ENCODE measurements at regions not wholly inside any gene's neighbourhood (a gene's known extent, or its start where the extent isn't known, plus 50 kb on each side); places are given as distances from the start of the nearest gene placed in this dataset.
"Not testable (repeated sequence)": the region's sequence is repeated elsewhere in the genome, so short reads cannot be mapped to it uniquely, and the experiment has no call there.

DNA sequence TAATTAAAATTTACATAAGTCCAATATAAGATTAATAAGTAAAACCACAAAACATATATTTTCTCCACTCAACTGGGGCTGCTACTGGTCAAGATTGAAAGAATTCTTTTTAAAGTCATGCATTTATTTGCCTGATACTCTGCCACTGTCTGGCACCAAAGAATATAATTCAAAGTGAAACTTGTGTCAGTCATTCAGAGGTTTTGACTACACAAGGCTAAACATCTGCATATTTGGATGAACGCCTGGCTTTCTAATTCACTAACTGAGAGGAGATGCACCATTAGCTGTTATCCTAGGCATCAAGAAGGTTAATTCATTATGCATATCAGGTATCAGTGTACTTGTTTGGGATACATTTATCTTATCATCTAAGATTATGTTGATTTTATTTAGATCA, 598.5 kb downstream of the CENPC start:
- no peaks in the 10 kb centered on the region for H3K4me1 ChIP-seq (ENCODE audit: insufficient read depth, insufficient read length)

DNA sequence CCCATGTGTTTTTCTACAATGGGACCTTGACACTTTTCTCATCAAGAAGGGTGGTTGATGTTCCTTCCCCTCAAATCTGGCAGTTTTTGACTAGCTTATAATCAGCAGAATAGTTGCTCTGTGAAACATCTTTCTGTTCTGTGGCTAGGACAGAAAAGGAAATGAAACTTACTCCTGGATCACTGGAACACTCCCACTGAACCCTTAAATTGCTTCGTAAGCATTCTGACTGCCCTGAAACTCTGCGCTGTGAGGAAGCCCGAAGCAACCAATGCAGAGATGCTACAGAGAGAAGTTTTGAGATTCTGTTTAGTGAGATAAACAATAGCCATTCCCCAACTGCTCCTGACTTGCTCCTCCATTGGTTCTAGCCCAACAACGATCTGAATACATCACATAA, 602.2 kb downstream of the CENPC start:
- Histone ChIP-seq H3K27me3 (ENCODE audit: insufficient read depth, insufficient read length) (no peaks in the 10 kb centered on the region), H3K9ac (ENCODE audit: insufficient read length, low read depth) (no peak overlapping the region), H3K4me3 (ENCODE audit: insufficient read length, low read depth) (no peak overlapping the region), H3K9me3 (ENCODE audit: insufficient read depth, low read length) (no peaks in the 10 kb centered on the region), H3K36me3 (ENCODE audit: insufficient read depth, insufficient read length, low read length) (no peaks in the 10 kb centered on the region), H3K4me1 (ENCODE audit: insufficient read depth, insufficient read length) (no peaks in the 10 kb centered on the region)
- TF ChIP-seq YY1 (IDR thresholded peaks at IDR 0.05; ENCODE audit: insufficient read depth, insufficient read length) (no peak), SUZ12 (IDR thresholded peaks at IDR 0.05; ENCODE audit: extremely low read depth, insufficient read depth, insufficient read length) (no peak), ZNF274 (IDR thresholded peaks at IDR 0.05; ENCODE audit: low read depth, low read length) (no peak)
- no peak for DNase-seq (ENCODE audit: low read depth, low spot score)

More for the DNA sequence above, 598.5 kb downstream of the CENPC start:
- H3K27me3 ChIP-seq (ENCODE audit: insufficient read depth, insufficient read length) = no peaks in the 10 kb centered on the region
- no peak for TF ChIP-seq SUZ12 (IDR thresholded peaks at IDR 0.05; ENCODE audit: extremely low read depth, insufficient read depth, insufficient read length)
- no peak for TF ChIP-seq ZNF274 (IDR thresholded peaks at IDR 0.05; ENCODE audit: low read depth, low read length)
- no peak for TF ChIP-seq YY1 (IDR thresholded peaks at IDR 0.05; ENCODE audit: insufficient read depth, insufficient read length)
- no peak overlapping the region for H3K4me3 ChIP-seq (ENCODE audit: insufficient read length, low read depth)
- no peaks in the 10 kb centered on the region for H3K9me3 ChIP-seq (ENCODE audit: insufficient read depth, low read length)
- H3K9ac ChIP-seq (ENCODE audit: insufficient read length, low read depth) = no peak overlapping the region
- DNase-seq (ENCODE audit: low read depth, low spot score) = no peak
- no peaks in the 10 kb centered on the region for H3K36me3 ChIP-seq (ENCODE audit: insufficient read depth, insufficient read length, low read length)

DNA sequence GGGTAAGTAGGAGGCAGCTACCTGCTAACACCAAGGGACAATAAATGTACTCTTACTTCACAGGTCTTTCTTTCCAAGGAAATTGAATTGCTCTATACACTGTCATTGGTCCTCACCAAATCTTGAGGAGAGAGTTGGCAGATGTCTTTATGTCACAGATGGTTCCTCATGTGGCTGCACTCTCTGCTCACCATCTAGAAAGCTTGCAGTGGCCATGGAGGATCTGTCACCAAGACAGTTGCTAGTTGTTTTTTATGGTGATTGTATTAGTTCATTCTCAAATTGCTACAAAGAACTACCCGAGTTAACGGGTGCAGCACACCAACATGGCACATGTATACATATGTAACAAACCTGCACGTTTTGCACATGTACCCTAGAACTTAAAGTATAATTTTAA, 613.3 kb downstream of the CENPC start:
- not testable (repeated sequence) for H3K4me3 ChIP-seq (ENCODE audit: insufficient read length, low read depth); H3K9me3 ChIP-seq (ENCODE audit: insufficient read depth, low read length); H3K36me3 ChIP-seq (ENCODE audit: insufficient read depth, insufficient read length, low read length); DNase-seq (ENCODE audit: low read depth, low spot score); H3K4me1 ChIP-seq (ENCODE audit: insufficient read depth, insufficient read length); H3K9ac ChIP-seq (ENCODE audit: insufficient read length, low read depth); H3K27me3 ChIP-seq (ENCODE audit: insufficient read depth, insufficient read length)

- DNase-seq (ENCODE audit: low read depth, low spot score) = no peak
- TF ChIP-seq SUZ12 (IDR thresholded peaks at IDR 0.05; ENCODE audit: extremely low read depth, insufficient read depth, insufficient read length) (no peak), ZNF274 (IDR thresholded peaks at IDR 0.05; ENCODE audit: low read depth, low read length) (no peak), YY1 (IDR thresholded peaks at IDR 0.05; ENCODE audit: insufficient read depth, insufficient read length) (no peak)
These were observed 615.1 kb downstream of the CENPC start for GRCh38 chr4:66930206-66930605.

DNA sequence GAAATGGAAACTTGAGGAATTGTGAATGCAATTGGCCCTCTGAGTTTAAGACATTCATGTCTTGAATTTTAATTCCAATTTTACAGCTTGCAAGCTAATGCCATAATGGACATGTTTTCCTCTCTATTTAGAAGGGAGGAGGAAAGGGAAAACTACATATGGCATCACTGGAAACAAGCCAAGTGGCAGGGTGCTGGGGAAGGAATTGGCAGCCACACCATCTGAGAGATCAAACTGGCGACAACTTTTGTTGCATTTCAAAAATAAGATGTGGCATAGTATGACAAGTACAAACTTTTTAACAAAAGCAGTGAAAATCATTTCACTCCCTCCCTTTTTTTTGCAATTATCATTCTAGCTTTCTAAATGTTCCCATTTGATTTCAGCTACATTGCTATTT, 615.6 kb downstream of the CENPC start:
- Histone ChIP-seq H3K4me3 (ENCODE audit: insufficient read length, low read depth) (no peak overlapping the region), H3K9me3 (ENCODE audit: insufficient read depth, low read length) (no peaks in the 10 kb centered on the region), H3K9ac (ENCODE audit: insufficient read length, low read depth) (no peak overlapping the region), H3K36me3 (ENCODE audit: insufficient read depth, insufficient read length, low read length) (no peaks in the 10 kb centered on the region), H3K4me1 (ENCODE audit: insufficient read depth, insufficient read length) (no peaks in the 10 kb centered on the region), H3K27me3 (ENCODE audit: insufficient read depth, insufficient read length) (no peaks in the 10 kb centered on the region)
- no peak for TF ChIP-seq ZNF274 (IDR thresholded peaks at IDR 0.05; ENCODE audit: low read depth, low read length)
- TF ChIP-seq YY1 (IDR thresholded peaks at IDR 0.05; ENCODE audit: insufficient read depth, insufficient read length) = no peak
- TF ChIP-seq SUZ12 (IDR thresholded peaks at IDR 0.05; ENCODE audit: extremely low read depth, insufficient read depth, insufficient read length) = no peak
- no peak for DNase-seq (ENCODE audit: low read depth, low spot score)

More at GRCh38 chr4:66930206-66930605, 615.1 kb downstream of the CENPC start:
- Histone ChIP-seq H3K9ac (ENCODE audit: insufficient read length, low read depth) (no peak overlapping the region), H3K4me1 (ENCODE audit: insufficient read depth, insufficient read length) (no peaks in the 10 kb centered on the region), H3K4me3 (ENCODE audit: insufficient read length, low read depth) (no peak overlapping the region), H3K36me3 (ENCODE audit: insufficient read depth, insufficient read length, low read length) (no peaks in the 10 kb centered on the region), H3K27me3 (ENCODE audit: insufficient read depth, insufficient read length) (no peaks in the 10 kb centered on the region), H3K9me3 (ENCODE audit: insufficient read depth, low read length) (no peaks in the 10 kb centered on the region)

DNA sequence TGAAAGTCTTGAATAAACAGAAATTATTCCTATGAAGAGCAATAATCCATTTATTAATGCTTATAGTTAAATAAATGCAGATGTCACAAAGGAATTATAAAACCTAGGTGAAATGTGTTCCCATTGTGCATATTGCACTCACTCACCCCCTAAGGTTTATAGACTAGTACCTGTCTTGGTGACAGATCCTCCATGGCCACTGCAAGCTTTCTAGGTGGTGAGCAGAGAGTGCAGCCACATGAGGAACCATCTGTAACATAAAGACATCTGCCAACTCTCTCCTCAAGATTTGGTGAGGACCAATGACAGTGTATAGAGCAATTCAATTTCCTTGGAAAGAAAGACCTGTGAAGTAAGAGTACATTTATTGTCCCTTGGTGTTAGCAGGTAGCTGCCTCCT, 616.4 kb downstream of the CENPC start:
- not testable (repeated sequence) for DNase-seq (ENCODE audit: low read depth, low spot score); H3K27me3 ChIP-seq (ENCODE audit: insufficient read depth, insufficient read length); H3K4me3 ChIP-seq (ENCODE audit: insufficient read length, low read depth); H3K36me3 ChIP-seq (ENCODE audit: insufficient read depth, insufficient read length, low read length); H3K9me3 ChIP-seq (ENCODE audit: insufficient read depth, low read length); H3K4me1 ChIP-seq (ENCODE audit: insufficient read depth, insufficient read length); H3K9ac ChIP-seq (ENCODE audit: insufficient read length, low read depth)

DNA sequence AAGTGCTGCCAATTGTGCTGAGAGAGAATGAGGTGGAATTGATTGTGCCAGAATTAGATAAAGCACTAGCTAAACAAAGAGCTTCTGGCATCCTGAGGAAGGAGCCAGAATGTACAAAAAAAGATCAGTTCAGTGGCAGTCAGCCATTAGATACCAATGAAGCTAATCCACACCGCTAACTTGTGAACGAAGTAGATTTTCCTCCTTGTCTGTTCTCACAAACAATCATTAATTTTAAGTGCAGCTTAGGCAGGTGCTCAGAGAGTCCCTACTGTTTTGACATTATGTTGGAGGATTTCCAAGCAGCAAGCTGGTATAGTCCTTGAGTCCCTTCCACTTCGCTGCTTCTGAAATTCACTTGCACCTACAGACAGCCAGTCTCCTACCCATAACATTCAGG, 617.4 kb downstream of the CENPC start:
- no peaks in the 10 kb centered on the region for H3K9me3 ChIP-seq (ENCODE audit: insufficient read depth, low read length)
- no peak for DNase-seq (ENCODE audit: low read depth, low spot score)
- TF ChIP-seq YY1 (IDR thresholded peaks at IDR 0.05; ENCODE audit: insufficient read depth, insufficient read length) = no peak
- TF ChIP-seq ZNF274 (IDR thresholded peaks at IDR 0.05; ENCODE audit: low read depth, low read length) = no peak
- TF ChIP-seq SUZ12 (IDR thresholded peaks at IDR 0.05; ENCODE audit: extremely low read depth, insufficient read depth, insufficient read length) = no peak
- H3K9ac ChIP-seq (ENCODE audit: insufficient read length, low read depth) = no peak overlapping the region
- no peaks in the 10 kb centered on the region for H3K4me1 ChIP-seq (ENCODE audit: insufficient read depth, insufficient read length)
- H3K27me3 ChIP-seq (ENCODE audit: insufficient read depth, insufficient read length) = no peaks in the 10 kb centered on the region
- H3K36me3 ChIP-seq (ENCODE audit: insufficient read depth, insufficient read length, low read length) = no peaks in the 10 kb centered on the region
- no peak overlapping the region for H3K4me3 ChIP-seq (ENCODE audit: insufficient read length, low read depth)

- no peak for DNase-seq (ENCODE audit: low read depth, low spot score)
- H3K9ac ChIP-seq (ENCODE audit: insufficient read length, low read depth) = no peak overlapping the region
- H3K4me1 ChIP-seq (ENCODE audit: insufficient read depth, insufficient read length) = no peaks in the 10 kb centered on the region
- H3K4me3 ChIP-seq (ENCODE audit: insufficient read length, low read depth) = no peak overlapping the region
- no peaks in the 10 kb centered on the region for H3K27me3 ChIP-seq (ENCODE audit: insufficient read depth, insufficient read length)
- H3K9me3 ChIP-seq (ENCODE audit: insufficient read depth, low read length) = no peaks in the 10 kb centered on the region
- no peaks in the 10 kb centered on the region for H3K36me3 ChIP-seq (ENCODE audit: insufficient read depth, insufficient read length, low read length)
- TF ChIP-seq ZNF274 (IDR thresholded peaks at IDR 0.05; ENCODE audit: low read depth, low read length) (no peak), YY1 (IDR thresholded peaks at IDR 0.05; ENCODE audit: insufficient read depth, insufficient read length) (no peak)
These were observed 618.6 kb downstream of the CENPC start for GRCh38 chr4:66926687-66927086.

All from NT2/D1 (cell line).